ENCODE measurements at regions not wholly inside any gene's neighbourhood (a gene's known extent, or its start where the extent isn't known, plus 50 kb on each side); places are given as distances from the start of the nearest gene placed in this dataset.
"Not testable (repeated sequence)": the region's sequence is repeated elsewhere in the genome, so short reads cannot be mapped to it uniquely, and the experiment has no call there.

- no peaks in the 10 kb centered on the region for H3K27me3 Mint-ChIP-seq (ENCODE audit: insufficient read depth)
- H3K4me3 Mint-ChIP-seq, result no peak overlapping the region
- no peak overlapping the region for H3K27ac Mint-ChIP-seq
- peaks cover 18% of the 10 kb centered on the region for H3K9me3 Mint-ChIP-seq
- H3K4me1 Mint-ChIP-seq (ENCODE audit: low read depth), result peaks cover 4% of the 10 kb centered on the region
- no peaks in the 10 kb centered on the region for H3K36me3 Mint-ChIP-seq (ENCODE audit: low read depth)
- intact Hi-C loops (cut with micrococcal nuclease), result no loop called here
- no peak for DNase-seq (ENCODE audit: low spot score)
Measured at GRCh38 chr5:53303105-53303504, 177.3 kb upstream of the FST start.

GRCh38 chr5:53305316-53305715 lies 175.1 kb upstream of the FST start:
- not testable (repeated sequence) for H3K4me1 Mint-ChIP-seq (ENCODE audit: low read depth)

GRCh38 chr5:53309653-53310052 lies 170.8 kb upstream of the FST start:
- Mint-ChIP-seq H3K4me3 (no peak overlapping the region), H3K4me1 (ENCODE audit: low read depth) (no peaks in the 10 kb centered on the region), H3K9me3 (peaks cover 19% of the 10 kb centered on the region), H3K36me3 (ENCODE audit: low read depth) (no peaks in the 10 kb centered on the region), H3K27me3 (ENCODE audit: insufficient read depth) (no peaks in the 10 kb centered on the region), H3K27ac (no peak overlapping the region)
- no peak for DNase-seq (ENCODE audit: low spot score)
- intact Hi-C loops (cut with micrococcal nuclease), result no loop called here

More at GRCh38 chr5:53305316-53305715, 175.1 kb upstream of the FST start:
- H3K4me3 Mint-ChIP-seq; DNase-seq (ENCODE audit: low spot score); H3K36me3 Mint-ChIP-seq (ENCODE audit: low read depth); H3K27ac Mint-ChIP-seq; H3K27me3 Mint-ChIP-seq (ENCODE audit: insufficient read depth); intact Hi-C loops (cut with micrococcal nuclease): not testable (repeated sequence)
- H3K9me3 Mint-ChIP-seq, result peaks cover 22% of the 10 kb centered on the region

GRCh38 chr5:53311681-53312080 lies 168.7 kb upstream of the FST start:
- intact Hi-C loops (cut with micrococcal nuclease), result no loop called here
- H3K4me3 Mint-ChIP-seq, result no peak overlapping the region

GRCh38 chr5:53313145-53313544 lies 167.3 kb upstream of the FST start:
- Mint-ChIP-seq H3K9me3 (peaks cover 4% of the 10 kb centered on the region), H3K4me1 (ENCODE audit: low read depth) (no peaks in the 10 kb centered on the region), H3K27me3 (ENCODE audit: insufficient read depth) (no peaks in the 10 kb centered on the region), H3K27ac (no peak overlapping the region), H3K4me3 (no peak overlapping the region), H3K36me3 (ENCODE audit: low read depth) (no peaks in the 10 kb centered on the region)
- intact Hi-C loops (cut with micrococcal nuclease), result no loop called here
- no peak for DNase-seq (ENCODE audit: low spot score)

More at GRCh38 chr5:53311681-53312080, 168.7 kb upstream of the FST start:
- Mint-ChIP-seq H3K36me3 (ENCODE audit: low read depth) (no peaks in the 10 kb centered on the region), H3K4me1 (ENCODE audit: low read depth) (no peaks in the 10 kb centered on the region), H3K9me3 (peaks cover 11% of the 10 kb centered on the region), H3K27ac (no peak overlapping the region), H3K27me3 (ENCODE audit: insufficient read depth) (no peaks in the 10 kb centered on the region)
- DNase-seq (ENCODE audit: low spot score), result no peak

GRCh38 chr5:53318303-53318702 lies 162.1 kb upstream of the FST start:
- no peak for DNase-seq (ENCODE audit: low spot score)
- Mint-ChIP-seq H3K4me1 (ENCODE audit: low read depth) (no peaks in the 10 kb centered on the region), H3K4me3 (no peak overlapping the region), H3K27me3 (ENCODE audit: insufficient read depth) (no peaks in the 10 kb centered on the region), H3K27ac (no peak overlapping the region), H3K9me3 (no peaks in the 10 kb centered on the region), H3K36me3 (ENCODE audit: low read depth) (no peaks in the 10 kb centered on the region)
- intact Hi-C loops (cut with micrococcal nuclease), result no loop called here

- H3K27me3 Mint-ChIP-seq (ENCODE audit: insufficient read depth), result no peaks in the 10 kb centered on the region
- no peak overlapping the region for H3K4me3 Mint-ChIP-seq
- H3K9me3 Mint-ChIP-seq, result no peaks in the 10 kb centered on the region
- H3K4me1 Mint-ChIP-seq (ENCODE audit: low read depth), result no peaks in the 10 kb centered on the region
- no peaks in the 10 kb centered on the region for H3K36me3 Mint-ChIP-seq (ENCODE audit: low read depth)
- intact Hi-C loops (cut with micrococcal nuclease), result no loop called here
- DNase-seq (ENCODE audit: low spot score), result no peak
- no peak overlapping the region for H3K27ac Mint-ChIP-seq
Measured at GRCh38 chr5:53319315-53319714, 161.1 kb upstream of the FST start.

GRCh38 chr5:53321073-53321472 lies 159.4 kb upstream of the FST start:
- DNase-seq (ENCODE audit: low spot score), result no peak
- Mint-ChIP-seq H3K27me3 (ENCODE audit: insufficient read depth) (no peaks in the 10 kb centered on the region), H3K4me3 (no peak overlapping the region), H3K27ac (no peak overlapping the region), H3K36me3 (ENCODE audit: low read depth) (no peaks in the 10 kb centered on the region), H3K9me3 (no peaks in the 10 kb centered on the region), H3K4me1 (ENCODE audit: low read depth) (no peaks in the 10 kb centered on the region)
- intact Hi-C loops (cut with micrococcal nuclease), result no loop called here

- H3K36me3 Mint-ChIP-seq (ENCODE audit: low read depth), result no peaks in the 10 kb centered on the region
- H3K27me3 Mint-ChIP-seq (ENCODE audit: insufficient read depth), result no peaks in the 10 kb centered on the region
- H3K4me1 Mint-ChIP-seq (ENCODE audit: low read depth), result no peaks in the 10 kb centered on the region
- intact Hi-C loops (cut with micrococcal nuclease), result no loop called here
- DNase-seq (ENCODE audit: low spot score), result no peak
- no peaks in the 10 kb centered on the region for H3K9me3 Mint-ChIP-seq
- H3K4me3 Mint-ChIP-seq, result no peak overlapping the region
- no peak overlapping the region for H3K27ac Mint-ChIP-seq
Measured at GRCh38 chr5:53321721-53322120, 158.7 kb upstream of the FST start.

- Mint-ChIP-seq H3K36me3 (ENCODE audit: low read depth) (no peaks in the 10 kb centered on the region), H3K27me3 (ENCODE audit: insufficient read depth) (no peaks in the 10 kb centered on the region), H3K4me1 (ENCODE audit: low read depth) (no peaks in the 10 kb centered on the region), H3K27ac (no peak overlapping the region), H3K4me3 (no peak overlapping the region), H3K9me3 (no peaks in the 10 kb centered on the region)
- no peak for DNase-seq (ENCODE audit: low spot score)
- intact Hi-C loops (cut with micrococcal nuclease), result no loop called here
Measured at GRCh38 chr5:53322257-53322656, 158.2 kb upstream of the FST start.

GRCh38 chr5:53323511-53323910 lies 156.9 kb upstream of the FST start:
- no peak overlapping the region for H3K4me3 Mint-ChIP-seq
- no peak overlapping the region for H3K27ac Mint-ChIP-seq
- H3K9me3 Mint-ChIP-seq, result no peaks in the 10 kb centered on the region
- H3K36me3 Mint-ChIP-seq (ENCODE audit: low read depth), result no peaks in the 10 kb centered on the region
- no peaks in the 10 kb centered on the region for H3K27me3 Mint-ChIP-seq (ENCODE audit: insufficient read depth)
- intact Hi-C loops (cut with micrococcal nuclease), result no loop called here
- no peak for DNase-seq (ENCODE audit: low spot score)
- H3K4me1 Mint-ChIP-seq (ENCODE audit: low read depth), result no peaks in the 10 kb centered on the region

GRCh38 chr5:53323943-53324642 lies 156.3 kb upstream of the FST start:
- DNase-seq (ENCODE audit: low spot score), result no peak
- Mint-ChIP-seq H3K36me3 (ENCODE audit: low read depth) (no peaks in the 10 kb centered on the region), H3K27me3 (ENCODE audit: insufficient read depth) (no peaks in the 10 kb centered on the region), H3K4me3 (no peak overlapping the region), H3K4me1 (ENCODE audit: low read depth) (no peaks in the 10 kb centered on the region), H3K9me3 (no peaks in the 10 kb centered on the region), H3K27ac (no peak overlapping the region)
- intact Hi-C loops (cut with micrococcal nuclease), result no loop called here

GRCh38 chr5:53326424-53327153 lies 153.8 kb upstream of the FST start:
- Mint-ChIP-seq H3K36me3 (ENCODE audit: low read depth) (no peaks in the 10 kb centered on the region), H3K9me3 (no peaks in the 10 kb centered on the region), H3K27ac (no peak overlapping the region), H3K4me3 (no peak overlapping the region), H3K27me3 (ENCODE audit: insufficient read depth) (no peaks in the 10 kb centered on the region), H3K4me1 (ENCODE audit: low read depth) (no peaks in the 10 kb centered on the region)
- intact Hi-C loops (cut with micrococcal nuclease), result no loop called here
- DNase-seq (ENCODE audit: low spot score), result no peak
